Frontal cortex (tissue), 3 donors: ENCODE measurements at regions not wholly inside any gene's neighbourhood (a gene's known extent, or its start where the extent isn't known, plus 50 kb on each side); places are given as distances from the start of the nearest gene placed in this dataset.
A peak's percentile ranks its signal among the peaks of the same experiment; 100 is the strongest.

Source experiments
- DNase-seq, 2 donors: peaks; one replicate each; pipeline ENCODE4 v3.0.0; 2012; ENCODE audit warnings: low spot score in 2 of 2
- FAIRE-seq: peaks from 2 replicates; lab custom pipeline; 2012; peaks lifted over from hg19 to GRCh38; lab: Jason Lieb, UNC
- donor health status: control.
- donor health status: control.
- donor health status: control.

GRCh38 chr16:54690306-54690705 is 240.4 kb upstream of the IRX5 start:
- FAIRE-seq (no peak), DNase-seq (no peak)

DNA sequence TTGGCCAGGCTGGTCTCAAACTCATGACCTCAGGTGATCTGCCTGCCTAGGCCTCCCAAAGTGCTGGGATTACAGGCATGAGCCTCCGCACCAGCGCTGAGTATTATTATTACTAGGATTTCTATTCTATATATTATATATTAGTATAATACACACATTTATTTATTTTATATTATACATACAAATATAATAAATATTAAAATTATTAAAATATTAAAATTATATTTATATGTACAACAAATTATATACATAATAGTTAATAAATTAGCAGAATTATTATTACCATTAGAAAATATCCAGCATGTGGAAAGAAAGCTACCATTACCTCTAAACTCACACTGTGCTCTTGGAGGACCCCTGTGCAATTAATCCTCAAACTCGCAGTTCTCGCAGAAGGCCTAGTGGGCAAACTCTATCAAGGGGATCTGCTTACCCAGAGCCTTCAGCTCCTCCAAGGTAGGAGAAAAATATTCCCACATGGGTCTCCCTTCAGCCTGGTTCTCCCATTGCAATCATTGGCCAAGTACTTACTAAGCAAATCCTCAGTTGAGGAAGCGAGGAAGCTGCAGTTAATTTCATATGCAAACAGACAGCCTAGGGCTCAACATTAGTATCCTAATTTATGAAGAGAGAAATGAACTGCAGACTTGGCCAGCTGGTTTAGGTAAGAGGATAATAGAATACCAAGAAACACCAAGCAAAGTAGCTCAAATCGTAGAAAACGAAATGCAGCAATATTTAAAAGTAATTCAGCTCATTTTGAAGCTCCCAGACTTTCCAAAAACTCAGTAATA is 241.4 kb upstream of the IRX5 start:
- FAIRE-seq (peak; percentile 53), DNase-seq (no peak)

- DNase-seq (no peak), FAIRE-seq (no peak)
Observed at GRCh38 chr16:54688339-54688738, 242.3 kb upstream of the IRX5 start.

DNA sequence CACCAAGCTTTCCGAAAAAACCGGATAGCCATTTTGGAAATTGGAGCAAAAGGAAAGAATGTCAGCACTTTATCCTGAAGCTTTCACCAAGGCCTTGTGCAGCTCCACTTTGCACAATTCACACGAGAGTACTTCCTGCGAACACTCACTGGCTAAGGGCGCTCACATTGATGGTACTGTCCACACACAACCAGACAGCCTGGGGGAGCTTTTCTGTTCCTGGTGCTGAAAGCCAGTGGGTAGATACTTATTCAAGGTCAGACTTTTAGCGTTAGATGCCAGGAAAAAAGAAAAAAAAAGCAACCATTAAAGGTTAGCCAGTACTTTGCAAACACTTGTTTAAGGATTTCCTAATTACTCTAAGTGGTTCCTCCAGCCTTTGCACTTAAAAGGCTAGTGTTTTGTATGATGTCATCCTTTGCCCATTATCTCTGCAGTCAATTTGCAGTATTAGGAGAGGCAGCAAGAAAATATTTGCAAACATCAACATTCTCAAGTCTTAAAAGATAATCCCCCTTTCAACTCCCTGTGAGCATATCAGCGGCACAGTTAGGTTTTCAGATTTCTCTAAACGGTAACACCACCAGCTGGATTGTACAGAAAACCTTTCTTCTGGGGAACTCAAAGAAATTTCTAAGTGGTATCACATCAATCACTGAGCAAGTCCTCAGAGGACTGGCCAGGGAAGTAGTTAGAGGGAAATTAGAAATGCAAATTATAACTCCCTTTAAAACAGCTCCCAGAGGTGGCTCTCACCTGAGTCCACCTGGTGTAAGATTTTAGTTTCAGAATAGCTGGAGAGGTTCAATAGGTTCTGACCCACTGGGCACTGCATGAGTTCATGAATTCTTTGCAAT is 243.4 kb upstream of the IRX5 start:
- no peak for FAIRE-seq

GRCh38 chr16:54685682-54686081 is 245.0 kb upstream of the IRX5 start:
- DNase-seq (no peak), FAIRE-seq (no peak)

More for the DNA sequence above, 243.4 kb upstream of the IRX5 start:
- no peak for DNase-seq

DNA sequence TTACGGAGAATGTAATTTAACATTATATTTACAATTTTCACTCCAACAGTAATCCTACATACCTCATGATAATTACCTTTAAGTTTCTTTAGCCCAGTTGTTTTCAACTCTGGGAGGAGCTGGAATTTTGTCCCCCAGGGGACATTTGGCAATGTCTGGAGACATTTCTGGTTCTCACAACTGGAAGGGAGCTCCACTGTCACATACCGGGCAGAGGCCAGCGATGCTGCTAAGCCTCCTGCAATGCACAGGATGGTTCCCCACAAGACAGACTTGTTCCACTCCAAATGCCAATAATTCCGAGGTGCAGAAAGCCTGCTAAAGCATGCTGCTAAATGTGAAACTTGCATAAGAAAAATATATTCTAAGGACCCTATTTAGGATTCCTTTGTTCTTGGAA is 251.1 kb upstream of the IRX5 start:
- FAIRE-seq (no peak), DNase-seq (no peak)

DNA sequence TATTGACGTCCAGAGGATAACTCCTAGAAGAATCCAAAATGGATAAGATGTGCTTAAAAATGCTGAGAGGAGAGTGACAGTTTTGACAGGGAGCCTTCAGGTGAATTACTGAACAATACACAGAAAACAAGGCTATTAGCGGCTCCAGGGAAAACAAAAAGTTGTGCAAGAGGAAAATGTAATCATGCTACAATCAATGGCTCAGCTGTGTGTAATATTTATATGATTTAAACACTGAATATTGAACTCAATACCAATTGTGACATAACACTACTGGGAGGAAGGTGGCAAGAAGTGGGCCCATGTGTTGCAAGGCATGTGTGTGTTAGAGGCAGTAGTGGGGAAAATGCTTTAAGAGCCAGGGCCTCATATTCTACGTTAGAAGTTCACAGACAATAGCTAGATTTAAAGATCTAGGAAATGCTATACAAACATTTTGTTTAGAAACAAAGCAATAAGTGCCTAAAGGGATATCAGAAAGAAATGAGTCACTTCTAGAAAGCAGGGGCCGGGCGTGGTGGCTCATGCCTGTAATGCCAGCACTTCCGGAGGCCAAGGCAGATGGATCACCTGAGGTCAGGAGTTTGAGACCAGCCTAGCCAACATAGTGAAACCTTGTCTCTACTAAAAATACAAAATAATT is 253.2 kb upstream of the IRX5 start:
- no peak for DNase-seq
- FAIRE-seq: no peak

- no peak for DNase-seq
- FAIRE-seq: no peak
Observed at GRCh38 chr16:54673313-54673712, 257.4 kb upstream of the IRX5 start.

DNA sequence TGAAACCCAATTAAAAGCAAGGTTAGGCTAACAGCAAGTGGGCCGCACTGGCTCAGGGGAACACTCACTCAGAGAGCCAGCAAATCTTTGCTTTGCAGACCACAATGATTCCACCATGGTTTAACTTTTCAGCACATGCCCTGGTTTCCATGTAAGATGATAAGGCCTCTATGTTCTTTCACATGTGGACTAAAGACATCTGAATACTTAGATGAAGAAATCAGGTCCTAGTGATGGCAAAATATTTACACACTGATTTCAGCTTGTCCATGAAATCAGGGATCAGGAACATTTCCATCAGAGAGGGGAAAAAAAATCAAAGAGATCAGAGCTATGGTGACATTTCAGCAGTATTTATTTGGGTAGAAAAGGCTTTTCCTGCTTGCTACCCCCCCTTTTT is 258.2 kb upstream of the IRX5 start:
- no peak for FAIRE-seq

DNA sequence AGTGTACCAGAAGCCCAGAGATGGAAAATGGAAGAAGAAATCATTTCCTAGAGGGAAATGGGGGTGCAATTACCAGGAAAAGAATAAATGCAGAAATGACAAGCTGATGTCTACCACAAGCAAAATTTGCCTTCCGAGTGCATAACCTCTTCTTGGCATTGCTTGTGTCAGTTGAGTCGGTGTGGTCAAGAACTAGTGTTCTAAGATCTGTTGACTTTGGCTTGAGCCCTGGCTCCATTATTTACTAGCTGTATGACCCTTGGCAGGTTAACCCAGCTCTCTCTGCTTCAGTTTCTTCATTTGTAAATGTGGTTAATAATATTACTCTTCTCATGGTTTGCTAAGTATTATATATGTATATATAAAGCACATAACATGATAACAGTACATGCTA is 273.0 kb upstream of the IRX5 start:
- no peak for FAIRE-seq
- DNase-seq: no peak

More for the DNA sequence above, 258.2 kb upstream of the IRX5 start:
- no peak for DNase-seq

DNA sequence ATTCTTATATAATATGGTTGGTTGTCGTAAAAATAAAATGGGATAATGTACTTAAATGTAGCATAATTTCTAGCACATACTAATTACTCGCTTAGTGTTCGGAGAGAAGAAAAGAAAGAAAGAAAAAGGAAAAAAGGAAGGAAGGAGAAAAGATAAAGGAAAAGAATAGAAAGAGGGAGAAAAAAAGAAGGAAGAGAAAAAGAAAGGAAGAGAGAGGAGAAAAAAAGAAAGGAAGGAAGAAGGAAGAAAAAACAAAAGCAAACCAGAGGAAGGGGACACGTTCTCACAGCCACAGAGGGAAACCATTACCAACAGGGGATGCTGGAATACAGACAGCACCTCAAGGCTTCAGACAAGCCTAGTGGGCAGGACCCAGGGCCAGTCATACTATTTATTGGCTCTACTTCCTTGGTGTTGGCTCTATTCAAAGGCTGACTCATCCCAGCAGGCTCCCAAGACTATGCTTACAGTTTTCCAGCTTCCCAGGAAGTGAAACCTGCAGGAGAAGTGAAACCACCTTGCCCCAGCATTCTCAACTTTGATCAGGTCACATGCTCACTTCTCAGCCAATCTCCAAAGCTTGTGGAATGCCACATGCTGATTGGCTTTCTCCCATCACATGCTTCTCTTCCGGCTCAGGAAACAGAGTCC is 273.5 kb upstream of the IRX5 start:
- DNase-seq: no peak
- no peak for FAIRE-seq

GRCh38 chr16:54655121-54655590 is 275.5 kb upstream of the IRX5 start:
- FAIRE-seq (no peak), DNase-seq (no peak)

GRCh38 chr16:54654429-54654828 is 276.2 kb upstream of the IRX5 start:
- DNase-seq (no peak), FAIRE-seq (no peak)

DNA sequence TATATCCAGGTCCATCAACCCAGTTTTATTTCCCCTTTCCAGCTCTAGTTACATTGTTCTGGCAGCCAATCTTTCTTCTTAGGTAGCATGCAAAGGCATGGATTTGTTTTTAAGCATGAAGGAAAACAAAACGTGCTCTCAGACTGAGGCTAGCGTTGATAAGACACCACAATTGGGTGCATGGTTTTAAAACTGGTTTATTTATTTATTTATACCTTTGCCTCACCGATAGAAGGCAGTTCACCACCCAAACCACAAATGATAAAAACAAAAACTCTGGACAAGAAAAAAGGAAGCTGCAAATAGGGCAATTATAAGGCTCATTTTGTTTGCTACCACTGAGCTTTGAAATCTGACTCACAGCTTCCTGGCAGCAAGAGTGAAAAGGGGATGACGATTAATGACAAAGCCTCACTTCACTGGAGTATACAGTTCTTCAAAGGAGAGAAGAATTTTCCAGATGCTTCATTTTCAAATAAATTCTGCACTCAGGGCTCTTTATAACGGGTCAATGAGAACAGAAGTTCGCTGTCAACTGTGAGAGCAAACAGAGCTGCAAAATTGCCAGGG is 278.4 kb upstream of the IRX5 start:
- FAIRE-seq (no peak), DNase-seq (no peak)

DNA sequence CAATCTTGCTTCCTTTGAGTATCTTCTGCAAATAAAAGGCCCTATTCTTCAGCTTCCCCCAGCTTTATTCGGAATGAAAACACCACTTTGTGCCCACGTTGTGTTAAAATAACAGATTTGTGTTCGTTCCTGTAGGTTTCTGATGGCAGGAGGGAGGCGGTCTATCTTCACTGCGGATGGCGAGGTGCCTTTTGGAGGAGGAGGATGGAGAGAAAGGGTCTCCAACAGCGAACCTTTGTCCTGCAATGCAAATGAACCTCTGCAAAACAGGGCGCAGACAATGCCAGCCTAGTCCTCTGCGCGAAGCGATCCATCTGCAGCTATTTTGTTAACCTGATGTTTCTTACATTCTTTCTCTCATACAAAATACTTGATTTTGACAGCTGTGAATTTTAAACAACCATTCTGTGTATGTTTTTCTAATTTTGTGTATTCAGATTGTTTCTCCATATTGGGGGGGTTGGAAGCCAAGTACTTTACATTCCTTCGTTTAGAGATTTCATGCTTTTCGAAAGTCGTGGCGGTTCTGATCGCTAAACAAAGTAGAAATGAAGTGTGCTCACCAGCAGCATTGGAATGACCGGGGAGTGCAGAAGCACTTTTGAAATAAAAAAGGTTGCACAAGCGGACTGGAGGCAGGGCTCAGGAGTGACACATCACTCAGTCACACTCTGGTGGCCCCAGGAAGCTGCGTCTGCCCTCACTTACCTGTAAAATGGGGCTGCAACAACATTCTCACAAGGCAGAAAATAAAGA is 279.0 kb upstream of the IRX5 start:
- DNase-seq: no peak
- no peak for FAIRE-seq

GRCh38 chr16:54649876-54650275 is 280.8 kb upstream of the IRX5 start:
- DNase-seq: no peak
- no peak for FAIRE-seq

GRCh38 chr16:54648575-54648974 is 282.1 kb upstream of the IRX5 start:
- DNase-seq (no peak), FAIRE-seq (no peak)

DNA sequence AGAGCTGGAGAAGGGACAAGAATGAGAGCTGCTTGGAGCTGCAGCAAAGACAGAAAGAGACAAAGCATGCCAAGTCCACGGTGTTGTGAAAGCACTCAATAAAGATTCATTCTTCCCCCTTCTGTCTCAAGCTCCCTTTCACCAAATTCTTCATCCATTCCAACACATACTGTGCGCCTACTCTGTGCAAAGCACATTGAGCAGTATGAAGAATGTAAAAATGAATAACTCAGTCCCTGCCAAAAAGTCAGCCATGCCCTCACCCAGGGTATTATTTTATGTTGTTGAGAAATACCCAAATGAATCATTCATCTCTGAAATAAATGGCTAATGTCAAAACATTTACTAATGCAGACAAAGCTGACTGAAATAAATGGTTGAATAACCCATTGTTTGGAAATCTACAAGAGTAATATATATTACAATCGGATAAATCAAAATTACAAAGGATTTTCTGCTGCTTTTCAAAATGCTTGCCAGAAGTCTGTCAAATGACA is 282.9 kb upstream of the IRX5 start:
- DNase-seq (no peak), FAIRE-seq (no peak)

DNA sequence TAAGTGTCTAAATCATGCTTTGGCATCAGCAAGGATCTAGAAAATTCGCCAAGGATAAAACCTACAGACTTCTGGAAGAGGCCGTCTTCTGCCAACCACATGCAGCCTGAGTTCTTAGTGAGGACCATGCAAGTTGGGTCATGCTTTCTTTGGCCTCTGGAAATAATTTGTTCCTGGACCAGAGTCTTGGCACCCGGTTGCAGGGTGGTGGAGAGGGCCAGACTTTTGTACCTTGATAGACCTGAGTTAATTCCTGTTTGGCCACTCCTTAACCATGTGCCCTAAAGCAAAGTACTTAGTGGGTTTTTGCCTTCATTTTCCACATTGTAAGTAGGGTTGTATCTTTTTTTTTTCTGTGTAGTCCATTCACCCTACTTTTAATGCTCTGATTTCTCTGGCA is 283.4 kb upstream of the IRX5 start:
- FAIRE-seq: no peak

More for the DNA sequence above, 283.4 kb upstream of the IRX5 start:
- DNase-seq: no peak
